Activated T-helper 1 cell treated with Interleukin-2 at 50 U/mL for 16 hours (primary cell): ENCODE measurements at regions not wholly inside any gene's neighbourhood (a gene's known extent, or its start where the extent isn't known, plus 50 kb on each side); places are given as distances from the start of the nearest gene placed in this dataset.
"Not testable (repeated sequence)": the region's sequence is repeated elsewhere in the genome, so short reads cannot be mapped to it uniquely, and the experiment has no call there.

ENCODE experiments used
- DNase-seq: peaks from one replicate; pipeline ENCODE4 v3.0.0-alpha.2; 2020; ENCODE audit warnings: low read depth

DNA sequence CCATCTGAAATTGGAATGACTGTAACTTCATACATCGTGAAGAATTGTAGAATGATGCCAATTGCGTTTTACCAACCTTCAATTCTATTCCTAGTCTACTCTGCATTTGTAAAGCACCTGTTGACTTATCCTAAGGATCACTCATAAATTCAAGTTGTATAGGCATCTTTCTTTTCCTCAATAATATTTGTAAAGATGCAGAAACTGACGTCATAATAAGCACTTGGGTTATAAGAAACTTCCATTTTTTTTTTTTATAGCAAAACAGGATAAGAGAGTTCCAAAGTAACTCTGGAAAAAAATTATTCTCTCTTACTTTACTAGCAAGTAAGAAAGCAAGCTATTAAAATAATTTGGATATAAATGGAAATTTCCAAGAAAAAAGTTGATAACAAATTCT is 1377.4 kb upstream of the ACVR2A start:
- no peak for DNase-seq

DNA sequence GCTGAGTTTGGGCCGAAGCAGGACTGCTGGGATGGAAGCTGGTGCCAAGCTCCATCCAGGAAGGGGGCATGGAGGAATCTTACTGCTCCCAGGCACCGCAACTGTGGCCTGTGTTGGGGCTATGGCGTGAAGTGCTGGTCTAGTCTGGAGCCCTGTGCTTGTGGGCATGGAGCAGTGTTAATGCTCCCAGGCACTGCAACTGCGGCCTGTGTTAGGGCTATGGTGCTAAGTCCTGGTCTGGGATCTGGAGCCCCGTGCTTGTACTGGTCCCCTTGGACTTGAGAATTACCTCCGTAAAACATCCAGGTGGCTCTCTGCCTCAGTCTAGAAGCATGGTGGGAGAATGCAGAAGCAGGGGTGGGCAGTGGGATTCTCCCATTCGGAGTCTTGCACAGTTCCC is 1379.4 kb upstream of the ACVR2A start:
- DNase-seq, result no peak

DNA sequence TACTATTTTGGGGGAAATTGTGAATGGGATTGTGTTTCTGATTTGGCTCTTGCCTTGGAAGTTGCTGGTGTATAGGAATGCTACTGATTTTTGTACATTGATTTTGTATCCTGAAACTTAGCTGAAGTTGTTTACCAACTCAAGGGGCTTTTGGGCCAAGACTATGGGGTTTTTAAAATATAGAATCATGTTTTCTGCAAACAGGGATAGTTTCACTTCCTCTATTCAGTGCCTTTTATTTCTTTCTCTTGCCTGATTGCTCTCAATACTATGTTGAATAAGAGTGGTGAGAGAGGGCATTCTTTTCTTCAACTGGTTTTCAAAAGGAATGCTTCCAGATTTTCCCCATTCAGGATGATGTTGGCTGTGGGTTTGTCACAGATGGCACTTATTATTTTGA is 1383.8 kb upstream of the ACVR2A start:
- no peak for DNase-seq

DNA sequence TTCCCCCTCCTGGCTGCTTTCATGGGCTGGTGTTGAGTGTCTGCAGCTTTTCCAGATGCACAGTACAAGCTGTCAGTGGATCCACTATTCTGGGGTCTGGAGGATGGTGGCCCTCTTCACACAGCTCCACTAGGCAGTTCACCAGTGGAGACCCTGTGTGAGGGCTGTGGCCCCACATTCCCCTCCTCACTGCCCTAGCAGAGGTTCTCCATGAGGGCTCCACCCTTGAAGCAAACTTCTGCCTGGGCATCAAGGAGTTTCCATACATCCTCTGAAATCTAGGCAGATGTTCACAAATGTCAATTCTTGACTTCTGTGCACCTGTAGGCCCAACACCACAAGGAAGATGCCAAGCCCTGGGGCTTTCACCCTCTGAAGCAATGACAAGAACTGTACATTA is 1386.2 kb upstream of the ACVR2A start:
- no peak for DNase-seq

DNA sequence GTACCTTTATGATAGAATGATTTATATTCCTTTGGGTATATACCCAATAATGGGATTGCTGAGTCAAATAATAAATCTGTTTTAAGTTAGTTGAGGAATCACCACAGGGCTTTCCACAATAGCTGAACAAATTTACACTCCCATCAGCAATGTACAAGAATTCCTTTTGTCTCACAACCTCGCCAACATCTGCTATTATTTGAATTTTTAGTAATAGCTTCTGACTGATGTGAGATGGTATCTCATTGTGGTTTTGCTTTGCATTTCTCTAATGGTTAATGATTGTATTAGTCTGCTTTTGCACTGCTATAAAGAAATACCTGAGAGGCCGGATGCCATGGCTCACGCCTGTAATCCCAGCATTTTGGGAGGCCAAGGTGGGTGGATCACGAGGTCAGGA is 1387.6 kb upstream of the ACVR2A start:
- no peak for DNase-seq

DNA sequence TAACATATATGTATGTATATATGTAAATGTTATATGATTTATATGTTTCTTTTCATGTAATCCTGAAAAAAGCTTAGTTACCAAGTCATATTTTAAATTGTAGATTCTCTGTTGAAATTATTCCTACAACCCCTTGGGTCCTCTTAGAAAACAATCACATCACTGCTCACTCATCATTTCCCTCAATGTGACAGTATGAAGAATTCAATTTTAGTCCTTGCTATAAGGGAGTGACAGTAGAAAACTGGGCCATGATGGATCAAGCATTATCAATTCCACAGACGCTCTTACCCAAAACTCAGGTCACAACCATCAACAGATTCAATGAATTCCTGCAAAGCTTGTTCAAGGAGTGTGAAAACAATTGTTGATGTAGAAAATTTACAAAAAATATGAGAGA is 1389.5 kb upstream of the ACVR2A start:
- DNase-seq, result no peak

DNA sequence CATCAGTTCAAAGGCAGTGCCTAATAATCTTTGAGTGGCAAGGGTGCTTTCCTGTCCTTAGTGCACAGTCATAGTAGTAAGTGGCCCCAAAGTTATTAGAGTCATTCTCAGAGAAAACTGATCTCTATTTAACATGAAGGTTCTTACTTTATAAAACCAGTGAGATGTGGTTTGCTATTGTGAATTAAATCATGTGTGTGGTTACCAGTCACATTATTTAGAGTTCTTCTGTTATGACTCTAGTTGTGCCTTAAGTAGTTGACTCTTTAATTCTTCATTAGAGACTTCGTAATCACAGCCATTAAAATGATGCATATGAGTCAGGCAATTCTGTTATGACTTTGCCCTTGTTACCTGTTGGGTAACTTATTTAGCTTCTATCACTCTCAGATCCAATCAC is 1392.9 kb upstream of the ACVR2A start:
- no peak for DNase-seq

DNA sequence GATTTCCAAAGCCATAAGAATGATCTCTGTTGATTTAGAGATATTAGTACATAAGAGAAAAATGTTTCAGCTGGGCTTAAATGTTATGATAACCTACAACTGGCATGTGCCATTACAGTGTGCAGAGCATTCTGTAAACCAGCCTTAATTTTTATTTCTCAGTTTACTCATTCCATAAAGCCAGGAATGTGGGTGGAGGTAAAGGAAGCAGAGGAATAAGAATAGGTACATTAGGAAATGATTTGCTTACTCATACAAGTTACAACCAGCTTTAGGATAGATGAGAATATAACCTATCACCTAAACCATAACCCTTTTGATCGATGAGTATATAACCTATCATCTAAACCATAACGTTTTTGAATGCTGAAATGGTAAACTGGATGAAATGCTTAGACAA is 1394.7 kb upstream of the ACVR2A start:
- no peak for DNase-seq

DNA sequence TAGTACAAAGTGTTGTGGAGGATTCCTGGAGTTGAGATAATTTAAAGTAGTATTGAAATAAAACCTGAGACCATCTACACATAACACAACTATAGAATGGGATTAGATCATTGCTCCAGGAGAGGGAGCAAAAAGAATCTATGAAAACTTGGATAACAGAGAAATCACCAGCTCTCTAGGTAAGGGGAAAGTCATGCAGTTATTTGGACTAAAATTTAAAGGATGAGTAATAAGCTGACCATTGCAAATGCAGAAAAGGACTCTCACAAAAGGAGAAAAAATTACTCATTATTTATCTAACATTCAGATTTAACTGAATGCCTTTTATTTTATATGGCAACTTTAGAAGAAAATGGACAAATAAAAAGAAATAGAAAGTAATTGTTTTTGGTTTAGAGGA is 1399.8 kb upstream of the ACVR2A start:
- no peak for DNase-seq

DNA sequence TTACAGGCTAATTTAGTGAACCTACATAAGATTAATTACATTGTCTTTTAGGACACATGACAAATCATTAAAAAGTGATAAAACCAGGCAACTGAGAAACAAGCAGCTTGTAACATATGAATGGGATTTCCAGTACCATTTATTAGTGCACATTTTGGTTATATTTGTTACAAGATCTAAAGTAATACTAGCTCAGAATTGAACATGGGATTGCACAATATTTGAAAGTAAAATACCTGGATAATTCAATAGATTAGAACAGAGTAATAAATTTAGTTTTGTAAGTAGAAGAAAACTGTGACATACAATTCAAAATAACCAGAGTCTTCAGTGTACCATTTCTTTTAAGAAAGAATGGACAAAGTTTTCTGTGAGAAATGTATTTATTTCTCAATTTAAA is 1400.7 kb upstream of the ACVR2A start:
- no peak for DNase-seq

DNA sequence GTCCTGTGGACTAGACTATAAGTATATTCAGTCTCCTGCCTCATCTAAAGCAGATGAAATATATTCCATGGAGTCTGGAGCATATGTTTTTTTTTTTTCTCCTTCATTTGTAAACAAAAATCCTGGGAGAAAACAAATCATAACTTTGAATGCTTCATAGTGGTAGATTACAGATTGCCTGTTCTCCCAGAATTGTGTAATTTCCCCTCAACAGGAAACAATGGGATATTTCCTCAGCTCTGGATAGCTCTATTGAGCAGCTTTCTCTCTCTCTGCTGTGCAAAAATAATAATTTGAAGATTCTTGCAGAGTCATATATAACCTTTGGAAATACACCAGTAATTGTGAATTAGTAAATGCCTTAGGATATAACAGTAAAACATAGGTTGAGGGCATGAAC is 1406.6 kb upstream of the ACVR2A start:
- no peak for DNase-seq

DNA sequence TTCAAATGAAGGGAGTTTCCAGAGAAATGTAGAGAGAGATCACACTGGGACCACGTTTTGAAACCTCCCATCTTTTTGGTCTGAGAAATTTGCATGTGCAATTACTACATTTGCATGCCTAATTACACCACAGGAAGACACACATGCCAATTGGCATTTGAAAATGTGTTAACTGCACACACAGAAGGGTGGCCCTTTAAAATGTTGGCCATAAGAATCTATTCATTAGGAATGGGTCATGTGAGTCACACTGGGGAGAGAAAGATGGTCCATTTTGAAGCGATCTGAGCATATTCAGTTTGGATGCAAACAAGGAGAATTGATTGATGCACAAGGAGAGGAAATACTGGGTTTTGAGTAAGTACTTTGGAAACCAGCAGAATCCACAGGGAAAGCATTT is 1407.1 kb upstream of the ACVR2A start:
- DNase-seq, result no peak

DNA sequence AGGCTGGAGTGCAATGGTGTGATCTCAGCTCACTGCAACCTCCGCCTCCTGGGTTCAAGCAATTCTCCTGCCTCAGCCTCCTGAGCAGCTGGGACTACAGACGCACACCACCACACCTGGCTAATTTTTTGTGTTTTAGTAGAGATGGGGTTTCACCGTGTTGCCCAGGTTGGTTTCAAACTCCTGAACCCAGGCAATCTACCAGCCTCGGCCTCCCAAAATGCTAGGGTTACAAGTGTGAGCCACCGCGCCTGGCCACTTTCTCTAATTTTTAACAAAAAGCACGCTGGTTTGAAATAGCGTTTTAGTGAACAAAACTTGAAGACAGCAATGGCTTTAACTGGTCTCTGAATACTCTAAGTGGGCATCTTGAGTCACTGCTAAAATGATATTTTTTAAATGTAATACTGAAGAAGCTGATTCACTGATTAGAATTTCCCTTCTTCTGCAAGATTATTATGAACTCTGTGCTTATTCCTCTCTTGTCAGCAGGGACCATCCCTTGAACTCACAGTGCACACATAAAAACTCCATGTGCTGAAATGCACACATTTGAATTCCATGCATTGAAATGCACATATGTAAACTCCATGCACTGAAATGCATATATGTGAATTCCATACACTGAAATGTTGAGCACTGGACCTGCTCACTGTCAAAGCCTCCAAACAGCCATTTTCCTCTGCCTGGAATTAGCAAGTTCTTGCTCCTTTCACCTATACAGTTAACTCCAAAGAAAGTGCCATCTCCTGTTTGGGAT is 1411.5 kb upstream of the ACVR2A start:
- DNase-seq, result no peak

DNA sequence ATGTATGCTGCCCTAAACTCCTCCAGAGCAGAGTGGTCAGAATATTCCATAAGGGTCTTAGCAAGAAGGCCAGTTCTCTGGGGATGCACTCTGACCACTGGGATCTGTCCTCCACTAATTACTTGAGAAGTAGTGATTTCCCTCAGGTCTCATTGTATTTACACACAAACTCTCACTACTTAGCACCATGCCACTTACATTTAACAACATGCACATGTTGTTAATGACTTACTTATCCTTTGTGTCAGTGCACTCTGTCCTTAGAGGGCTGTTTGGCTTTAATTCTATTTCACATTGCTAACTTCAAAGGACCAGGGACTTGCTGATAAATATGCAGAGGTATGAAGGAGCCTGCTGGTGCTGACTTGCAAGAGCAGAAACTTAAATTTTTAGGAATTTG is 1415.5 kb upstream of the ACVR2A start:
- DNase-seq, result no peak

DNA sequence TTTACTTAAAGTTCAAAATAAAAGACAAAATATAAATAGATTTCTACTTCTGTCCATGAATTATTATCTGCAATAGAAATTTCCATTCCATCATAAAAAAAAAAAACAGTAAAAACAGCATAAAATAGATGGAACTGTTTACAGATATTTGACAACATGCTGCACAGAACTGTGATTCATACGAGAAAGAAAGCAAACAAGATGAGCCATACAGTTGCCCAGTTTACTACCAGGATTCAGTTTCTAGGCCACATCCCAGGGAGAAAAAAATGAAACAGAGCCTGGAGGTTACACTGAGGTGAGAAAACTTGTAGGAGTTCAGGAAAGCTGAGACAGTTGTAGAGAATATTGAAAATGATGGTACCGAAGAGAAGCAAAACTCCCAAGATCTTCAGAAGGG is 1426.9 kb upstream of the ACVR2A start:
- DNase-seq, result no peak

DNA sequence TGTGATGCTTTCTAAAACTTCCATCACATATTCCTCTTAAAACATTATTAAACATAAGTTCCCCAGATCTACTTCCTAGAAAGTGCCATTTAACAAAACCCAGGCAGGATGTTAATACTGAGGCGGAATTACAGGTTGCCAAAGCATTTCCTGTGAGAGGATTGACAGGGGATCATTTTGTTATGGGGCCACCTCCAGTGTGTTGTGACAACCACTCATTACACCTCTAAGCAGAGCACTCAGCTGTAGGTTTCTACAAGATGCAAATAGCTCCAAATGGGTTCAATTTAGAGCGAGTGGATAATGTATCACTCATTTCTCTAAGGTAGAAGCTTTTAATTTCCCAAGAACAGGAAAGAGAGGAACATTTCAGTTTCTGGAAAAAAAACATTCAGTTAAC is 1429.5 kb upstream of the ACVR2A start:
- DNase-seq, result no peak

DNA sequence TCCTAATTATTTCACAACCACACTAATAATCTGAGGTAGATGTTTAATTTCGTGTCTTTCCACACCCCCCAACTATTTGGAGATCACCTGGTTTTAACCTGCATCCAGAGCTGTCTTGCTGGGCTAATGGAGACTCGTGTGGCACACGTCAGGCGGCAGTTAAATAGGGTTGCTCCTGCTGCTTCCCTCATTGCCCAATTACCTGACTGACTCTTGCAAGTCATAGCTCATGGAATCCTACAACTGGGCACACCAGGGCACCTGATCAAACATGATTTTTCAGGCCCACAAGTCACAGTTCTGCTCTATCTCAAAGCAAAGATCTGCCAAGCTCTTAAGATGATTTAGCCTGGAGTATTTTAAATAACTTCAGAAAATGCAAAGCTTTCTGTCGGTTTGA is 1430.4 kb upstream of the ACVR2A start:
- no peak for DNase-seq

DNA sequence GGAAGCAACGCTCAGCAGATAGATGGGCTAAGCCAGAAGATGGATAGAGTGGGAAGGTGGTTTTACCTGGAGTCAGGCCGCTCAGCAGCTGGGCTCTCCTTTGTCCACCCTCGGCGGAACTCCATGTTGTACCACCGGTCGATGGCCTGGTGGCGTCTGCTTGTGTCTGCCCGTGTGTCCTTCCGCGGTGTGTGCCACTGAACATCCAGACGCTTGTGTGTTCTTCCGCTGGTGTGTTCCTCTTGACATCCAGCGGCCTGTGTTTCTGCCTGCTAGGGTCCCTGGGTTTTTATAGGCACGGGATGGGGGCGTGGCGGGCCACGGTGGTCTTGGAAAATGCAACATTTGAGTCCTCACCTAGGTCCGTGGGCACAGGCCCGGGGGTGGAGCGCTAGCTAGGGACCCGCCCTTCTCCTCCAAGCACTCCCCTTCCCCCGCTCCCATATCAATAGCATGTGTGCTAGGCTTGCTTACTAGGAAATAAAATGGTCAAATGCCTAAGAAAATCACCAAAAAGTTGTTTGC is 1431.7 kb upstream of the ACVR2A start:
- DNase-seq, result no peak

DNA sequence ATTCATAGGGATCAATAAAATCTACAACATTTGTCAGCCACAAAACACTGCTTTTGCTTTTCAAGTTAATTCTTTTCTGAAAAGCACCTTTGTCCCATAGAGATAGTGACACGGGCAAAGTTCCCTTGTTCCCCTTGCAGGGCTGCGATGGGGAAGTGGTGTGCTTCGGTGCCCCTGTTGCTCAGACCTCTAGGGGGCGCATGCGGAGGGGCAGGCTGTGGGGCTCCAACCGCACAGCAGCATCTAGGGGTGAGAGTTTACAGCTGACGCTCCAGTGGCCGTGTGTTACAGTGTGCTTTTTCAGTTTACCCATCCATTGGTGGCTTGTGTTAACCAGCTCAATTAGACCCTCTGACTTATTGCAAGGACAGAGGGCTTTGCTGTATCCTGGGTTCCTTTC is 1432.2 kb upstream of the ACVR2A start:
- DNase-seq, result no peak

DNA sequence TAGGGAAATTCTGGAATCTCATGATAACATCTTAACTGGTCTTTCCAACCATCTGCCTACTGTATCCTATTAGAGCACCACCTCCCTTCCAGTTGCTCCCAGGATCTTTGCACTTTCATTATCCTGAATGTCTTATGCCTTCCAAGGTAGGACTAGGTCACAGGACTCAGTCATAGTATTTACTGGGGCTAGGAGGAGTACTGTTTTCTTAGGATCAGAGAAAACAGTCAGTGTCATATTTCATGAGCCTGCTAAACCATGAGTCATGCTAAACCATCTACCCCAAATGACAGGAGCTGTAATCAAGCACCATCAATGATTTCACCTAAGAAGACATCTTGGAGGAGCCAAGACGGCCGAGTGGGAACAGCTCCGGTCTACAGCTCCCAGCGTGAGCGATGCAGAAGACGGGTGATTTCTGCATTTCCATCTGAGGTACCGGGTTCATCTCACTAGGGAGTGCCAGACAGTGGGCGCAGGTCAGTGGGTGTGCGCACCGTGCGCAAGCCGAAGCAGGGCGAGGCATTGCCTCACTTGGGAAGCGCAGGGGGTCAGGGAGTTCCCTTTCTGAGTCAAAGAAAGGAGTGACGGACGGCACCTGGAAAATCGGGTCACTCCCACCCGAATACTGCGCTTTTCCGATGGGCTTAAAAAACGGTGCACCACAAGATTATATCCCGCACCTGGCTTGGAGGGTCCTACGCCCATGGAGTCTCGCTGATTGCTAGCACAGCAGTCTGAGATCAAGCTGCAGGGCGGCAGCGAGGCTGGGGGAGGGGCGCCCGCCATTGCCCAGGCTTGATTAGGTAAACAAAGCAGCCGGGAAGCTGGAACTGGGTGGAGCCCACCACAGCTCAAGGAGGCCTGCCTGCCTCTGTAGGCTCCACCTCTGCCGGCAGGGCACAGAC is 1439.2 kb upstream of the ACVR2A start:
- DNase-seq, result not testable (repeated sequence)

DNA sequence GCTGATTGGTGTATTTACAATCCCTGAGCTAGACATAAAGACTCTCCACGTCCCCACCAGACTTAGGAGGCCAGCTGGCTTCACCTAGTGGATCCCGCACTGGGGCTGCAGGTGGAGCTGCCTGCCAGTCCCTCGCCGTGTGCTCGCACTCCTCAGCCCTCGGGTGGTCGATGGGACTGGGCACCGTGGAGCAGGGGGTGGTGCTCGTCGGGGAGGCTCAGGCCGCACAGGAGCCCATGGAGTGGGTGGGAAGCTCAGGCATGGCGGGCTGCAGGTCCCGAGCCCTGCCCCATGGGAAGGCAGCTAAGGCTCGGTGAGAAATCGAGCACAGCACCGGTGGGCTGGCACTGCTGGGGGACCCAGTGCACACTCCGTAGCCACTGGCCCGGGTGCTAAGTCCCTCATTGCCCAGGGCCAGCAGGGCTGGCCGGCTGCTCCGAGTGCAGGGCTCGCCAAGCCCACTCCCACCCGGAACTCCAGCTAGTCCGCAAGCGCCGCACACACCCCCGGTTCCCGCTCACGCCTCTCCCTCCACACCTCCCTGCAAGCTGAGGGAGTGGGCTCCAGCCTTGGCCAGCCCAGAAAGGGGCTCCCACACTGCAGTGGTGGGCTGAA is 1441.2 kb upstream of the ACVR2A start:
- DNase-seq, result not testable (repeated sequence)

DNA sequence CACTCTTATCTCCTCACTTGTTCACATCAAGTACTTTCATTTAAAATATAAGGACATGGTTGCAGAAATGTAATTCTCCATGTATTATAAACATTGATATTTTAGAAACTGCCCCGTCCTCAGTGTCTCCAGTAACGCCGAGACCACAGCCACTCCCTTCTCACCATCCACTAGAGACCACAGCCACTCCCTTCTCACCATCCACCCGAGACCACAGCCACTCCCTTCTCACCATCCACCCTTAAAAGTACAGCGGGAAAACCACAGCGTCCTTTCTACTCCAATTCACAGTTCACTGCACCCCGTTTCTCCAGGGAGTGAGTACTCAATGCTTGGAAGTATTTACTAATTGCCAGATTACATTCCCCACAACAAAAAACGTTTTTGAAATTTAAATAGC is 1452.2 kb upstream of the ACVR2A start:
- DNase-seq, result no peak

DNA sequence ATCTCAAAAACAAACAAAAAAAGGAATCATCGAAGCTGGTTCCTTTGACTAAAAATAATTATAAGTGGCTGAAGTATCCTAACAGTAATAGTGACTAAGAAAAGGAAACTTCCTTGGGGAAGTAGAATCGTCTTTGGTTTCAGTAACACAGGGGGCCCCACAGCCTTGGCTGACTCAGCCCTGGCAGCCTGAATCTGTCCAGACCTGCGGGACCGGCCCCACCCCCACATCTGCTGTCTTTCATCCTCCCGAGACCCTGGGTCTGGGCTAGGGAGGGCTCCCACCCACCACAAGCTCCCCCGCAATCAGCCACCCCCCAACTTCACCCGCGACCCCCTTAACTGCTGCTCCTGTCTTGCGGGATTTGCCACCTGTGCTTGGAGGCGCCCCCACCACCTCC is 1452.6 kb upstream of the ACVR2A start:
- DNase-seq, result no peak
